ENCODE measurements at regions not wholly inside any gene's neighbourhood (a gene's known extent, or its start where the extent isn't known, plus 50 kb on each side); places are given as distances from the start of the nearest gene placed in this dataset.

DNA sequence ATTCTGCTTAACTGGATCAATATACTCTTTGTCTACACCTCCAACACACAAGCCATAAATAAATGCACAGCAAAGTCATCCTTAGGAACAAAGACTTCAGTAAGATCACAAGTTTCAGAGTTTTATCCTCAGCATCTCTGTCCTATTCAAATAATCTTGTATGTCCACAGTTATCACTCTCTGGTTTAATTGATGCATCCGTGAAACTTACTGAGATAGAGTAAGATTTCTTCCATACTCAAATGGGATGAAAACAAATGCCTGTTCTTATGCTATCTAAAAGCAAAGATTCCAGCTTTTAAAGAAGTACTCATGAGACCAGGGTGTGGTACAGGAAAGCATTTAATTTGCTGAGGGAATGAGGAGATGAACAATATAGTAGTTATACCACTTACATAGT, 184.6 kb upstream of the SLC7A11 start:
- CTCF ChIA-PET, result no interaction called here
- TF ChIP-seq, protein P1, sequence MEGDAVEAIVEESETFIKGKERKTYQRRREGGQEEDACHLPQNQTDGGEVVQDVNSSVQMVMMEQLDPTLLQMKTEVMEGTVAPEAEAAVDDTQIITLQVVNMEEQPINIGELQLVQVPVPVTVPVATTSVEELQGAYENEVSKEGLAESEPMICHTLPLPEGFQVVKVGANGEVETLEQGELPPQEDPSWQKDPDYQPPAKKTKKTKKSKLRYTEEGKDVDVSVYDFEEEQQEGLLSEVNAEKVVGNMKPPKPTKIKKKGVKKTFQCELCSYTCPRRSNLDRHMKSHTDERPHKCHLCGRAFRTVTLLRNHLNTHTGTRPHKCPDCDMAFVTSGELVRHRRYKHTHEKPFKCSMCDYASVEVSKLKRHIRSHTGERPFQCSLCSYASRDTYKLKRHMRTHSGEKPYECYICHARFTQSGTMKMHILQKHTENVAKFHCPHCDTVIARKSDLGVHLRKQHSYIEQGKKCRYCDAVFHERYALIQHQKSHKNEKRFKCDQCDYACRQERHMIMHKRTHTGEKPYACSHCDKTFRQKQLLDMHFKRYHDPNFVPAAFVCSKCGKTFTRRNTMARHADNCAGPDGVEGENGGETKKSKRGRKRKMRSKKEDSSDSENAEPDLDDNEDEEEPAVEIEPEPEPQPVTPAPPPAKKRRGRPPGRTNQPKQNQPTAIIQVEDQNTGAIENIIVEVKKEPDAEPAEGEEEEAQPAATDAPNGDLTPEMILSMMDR (conservative IDR thresholded peaks at IDR 0.05; ENCODE audit: low read depth), result no peak
- H3K27ac ChIP-seq, result no peak overlapping the region
- no peak for DNase-seq (ENCODE audit: low spot score)
- POLR2A ChIA-PET (ENCODE audit: low non-redundant PET), result no interaction called here

- CTCF ChIA-PET, result no interaction called here
- TF ChIP-seq, protein P1 (conservative IDR thresholded peaks at IDR 0.05; ENCODE audit: low read depth), result no peak
- no peak for DNase-seq (ENCODE audit: low spot score)
- POLR2A ChIA-PET (ENCODE audit: low non-redundant PET), result no interaction called here
- H3K27ac ChIP-seq, result no peak overlapping the region
Measured at GRCh38 chr4:138420471-138420870, 178.3 kb upstream of the SLC7A11 start.

GRCh38 chr4:138414202-138414601, 172.1 kb upstream of the SLC7A11 start:
- TF ChIP-seq, protein P1 (conservative IDR thresholded peaks at IDR 0.05; ENCODE audit: low read depth), result no peak
- no peak for DNase-seq (ENCODE audit: low spot score)
- ChIA-PET POLR2A (ENCODE audit: low non-redundant PET) (no interaction called here), CTCF (interaction anchor here (0.8 kb wide), 1 partner anchor 30 kb away, joined by 3 read pairs; no protein-coding TSS in a partner anchor)
- no peak overlapping the region for H3K27ac ChIP-seq

DNA sequence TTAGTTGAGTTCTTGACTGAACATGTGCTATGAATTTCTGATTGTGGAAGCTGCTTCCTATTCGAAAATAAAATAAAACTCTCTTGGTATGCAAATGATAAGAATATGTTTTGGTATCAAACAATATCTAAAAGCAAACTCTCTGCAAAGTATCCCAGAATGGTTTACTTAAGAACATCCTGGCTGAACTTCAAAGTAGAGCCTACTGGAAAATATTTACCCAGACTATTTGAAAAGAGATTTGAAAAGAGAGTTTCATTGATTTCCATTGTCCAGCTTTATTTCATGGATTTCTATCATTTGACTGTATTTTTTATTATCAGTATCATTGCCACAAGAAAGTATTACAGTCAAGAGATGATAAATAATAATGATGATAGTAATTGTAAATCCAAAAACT, 171.1 kb upstream of the SLC7A11 start:
- POLR2A ChIA-PET (ENCODE audit: low non-redundant PET), result no interaction called here
- DNase-seq (ENCODE audit: low spot score), result no peak
- CTCF ChIA-PET, result no interaction called here

GRCh38 chr4:138412847-138413246, 170.7 kb upstream of the SLC7A11 start:
- ChIA-PET CTCF (no interaction called here), POLR2A (ENCODE audit: low non-redundant PET) (no interaction called here)
- TF ChIP-seq, protein P1 (conservative IDR thresholded peaks at IDR 0.05; ENCODE audit: low read depth), result no peak
- H3K27ac ChIP-seq, result no peak overlapping the region
- DNase-seq (ENCODE audit: low spot score), result no peak

More for the DNA sequence above, 171.1 kb upstream of the SLC7A11 start:
- H3K27ac ChIP-seq, result no peak overlapping the region
- TF ChIP-seq, protein P1 (conservative IDR thresholded peaks at IDR 0.05; ENCODE audit: low read depth), result no peak

- POLR2A ChIA-PET (ENCODE audit: low non-redundant PET), result no interaction called here
Measured at GRCh38 chr4:138410266-138410665, 168.1 kb upstream of the SLC7A11 start.

More at GRCh38 chr4:138410266-138410665, 168.1 kb upstream of the SLC7A11 start:
- H3K27ac ChIP-seq, result no peak overlapping the region
- DNase-seq (ENCODE audit: low spot score), result no peak
- CTCF ChIA-PET, result interaction anchor here (1.5 kb wide), 1 partner anchor 31 kb away, joined by 3 read pairs; no protein-coding TSS in a partner anchor
- TF ChIP-seq, protein P1 (conservative IDR thresholded peaks at IDR 0.05; ENCODE audit: low read depth), result no peak
